HepG2 (cell line): ENCODE measurements at regions not wholly inside any gene's neighbourhood (a gene's known extent, or its start where the extent isn't known, plus 50 kb on each side); places are given as distances from the start of the nearest gene placed in this dataset.

Source experiments
- ATAC-seq: fragments of 200-7000 bp; cut with Tn5 transposase; 3 replicates; pipeline ENCODE4 v1.9.1; 2020; ENCODE audit warnings: mild to moderate bottlenecking, moderate library complexity
- BruUV-seq: library from RNA; stranded (reverse); fragments of 400-500 nt; replicated peaks from 2 replicates; lab custom pipeline; 2021; lab: Mats Ljungman, UMichigan
- CTCF ChIA-PET: fragments of 300-600 bp; formaldehyde crosslinking; extraction: SDS; loops from one replicate; lab custom pipeline; 2021; ENCODE audit warnings: low total read pairs, inconsistent platforms, low intra/inter-chr PET ratio; lab: Yijun Ruan, JAX
- POLR2A ChIA-PET: fragments of 350-600 bp; sonication (Branson Sonifier 250); formaldehyde crosslinking; loops from one replicate; lab custom pipeline; 2020; ENCODE audit warnings: antibody characterized with exemption, inconsistent platforms; lab: Yijun Ruan, JAX
- DNase-seq: peaks from one replicate; pipeline ENCODE4 v3.0.0-alpha.2; 2015; ENCODE audit warnings: low spot score
- FAIRE-seq: peaks from 3 replicates; lab custom pipeline; 2011; peaks lifted over from hg19 to GRCh38; lab: Jason Lieb, UNC
- H2AFZ ChIP-seq: one replicate; pipeline ENCODE4 v1.6.1; 2011; ENCODE audit warnings: low read length, inconsistent platforms
- H3K27ac ChIP-seq: fragments of 300-600 bp; 3 replicates; pipeline ENCODE4 v1.8.0; 2011; ENCODE audit warnings: mixed run types, mild to moderate bottlenecking, mixed read lengths, low read length, inconsistent platforms; ENCODE audit not compliant: insufficient read depth; ENCODE audit errors: extremely low read length
- H3K27me3 ChIP-seq, 2 experiments: fragments of 200-600 bp in 1 of 2; 2 replicates in 1 of 2; 3 replicates in 1 of 2; pipeline versions ENCODE4 v1.6.0 to v1.8.0; 2011; ENCODE audit warnings: low read length in 2 of 2, mild to moderate bottlenecking in 2 of 2, moderate library complexity in 2 of 2, inconsistent platforms in 1 of 2; ENCODE audit not compliant: insufficient read depth in 2 of 2, control insufficient read depth in 1 of 2
- H3K36me3 ChIP-seq, 2 experiments: fragments of 200-600 bp in 1 of 2; replicated peaks in 1 of 2; 2 replicates in 1 of 2; 3 replicates in 1 of 2; pipeline versions ENCODE4 v1.5.1 to v1.8.0; 2011; ENCODE audit warnings: low read length in 2 of 2, inconsistent platforms in 1 of 2; ENCODE audit not compliant: insufficient read depth in 2 of 2, control insufficient read depth in 1 of 2
- H3K4me1 ChIP-seq: 2 replicates; pipeline ENCODE4 v1.5.1; 2012; ENCODE audit warnings: low read length, inconsistent platforms; ENCODE audit not compliant: insufficient read depth
- H3K4me2 ChIP-seq: 2 replicates; pipeline ENCODE4 v1.6.0; 2011; ENCODE audit warnings: low read depth, low read length, inconsistent platforms
- H3K4me3 ChIP-seq, 3 experiments: fragments of 200-600 bp in 1 of 3; sonication (generic), shearing (Covaris generic) in 1 of 3; replicated peaks in 1 of 3; 2 replicates each; pipeline ENCODE4 v1.5.1; 2011 to 2016; ENCODE audit warnings: low read length in 3 of 3, inconsistent platforms in 2 of 3, low read depth in 2 of 3, mild to moderate bottlenecking in 2 of 3, control low read depth in 1 of 3, mixed read lengths in 1 of 3; ENCODE audit not compliant: insufficient read depth in 1 of 3
- H3K79me2 ChIP-seq: one replicate; pipeline ENCODE4 v1.6.1; 2011; ENCODE audit warnings: low read length, inconsistent platforms; ENCODE audit not compliant: insufficient read depth
- H3K9ac ChIP-seq: 2 replicates; pipeline ENCODE4 v1.6.0; 2011; ENCODE audit warnings: mild to moderate bottlenecking, low read depth, low read length, inconsistent platforms; ENCODE audit not compliant: insufficient read depth
- H3K9me3 ChIP-seq: 2 replicates; pipeline ENCODE4 v1.5.1; 2012; ENCODE audit warnings: mild to moderate bottlenecking, low read length
- H4K20me1 ChIP-seq: 2 replicates; pipeline ENCODE4 v1.6.0; 2011; ENCODE audit warnings: inconsistent platforms, mild to moderate bottlenecking, low read length, moderate library complexity; ENCODE audit not compliant: insufficient read depth
- BHLHE40 ChIP-seq: IDR thresholded peaks from 2 replicates; pipeline ENCODE4 v1.6.1; 2011; ENCODE audit warnings: low read length, improper control_type of control experiment
- FOSL2 ChIP-seq: sonication (generic); formaldehyde crosslinking; IDR thresholded peaks from 2 replicates; pipeline ENCODE4 v1.4.0; 2020; ENCODE audit warnings: missing genetic modification reagents
- MTA1 ChIP-seq: sonication (generic); formaldehyde crosslinking; IDR thresholded peaks from 2 replicates; pipeline ENCODE4 v1.4.0; 2020; ENCODE audit warnings: missing genetic modification reagents, mild to moderate bottlenecking, borderline replicate concordance
- RERE ChIP-seq: IDR thresholded peaks from 2 replicates; pipeline ENCODE4 v1.6.1; 2016; ENCODE audit warnings: low read depth, missing genetic modification reagents, missing compliant biosample characterization
- SP2 ChIP-seq: sonication (generic); formaldehyde crosslinking; IDR thresholded peaks from 2 replicates; pipeline ENCODE4 v1.5.1; 2020; ENCODE audit warnings: mild to moderate bottlenecking, missing genetic modification reagents
- TGIF2 ChIP-seq: IDR thresholded peaks from 2 replicates; pipeline ENCODE4 v1.6.1; 2016; ENCODE audit warnings: control low read depth, missing compliant biosample characterization
- THAP11 ChIP-seq: IDR thresholded peaks from 2 replicates; pipeline ENCODE4 v1.6.1; 2016; ENCODE audit warnings: missing biosample characterization, missing genetic modification reagents
- ZNF564 ChIP-seq: sonication (generic); formaldehyde crosslinking; IDR thresholded peaks from 2 replicates; pipeline ENCODE4 v1.8.1; 2023; ENCODE audit warnings: mild to moderate bottlenecking, missing genetic modification reagents
- ZNF574 ChIP-seq: sonication (generic); formaldehyde crosslinking; IDR thresholded peaks from 2 replicates; pipeline ENCODE4 v1.4.0; 2020; ENCODE audit warnings: missing genetic modification reagents
- WGBS: methylation state at CpG from one replicate; pipeline ENCODE4 v1.1.6; 2017; ENCODE audit warnings: low lambda C conversion rate; 5-methylcytosine and 5-hydroxymethylcytosine counted together
- in situ Hi-C: cut with HindIII; loops from 2 replicates; pipeline ENCODE4 v1.10.0; 2017; ENCODE audit warnings: low pct_unique_long_range_greater_than_20kb; ENCODE audit not compliant: extremely low pct_ligation_motif_present
- intact Hi-C: fragments of 100-400 bp; cut with micrococcal nuclease; formaldehyde crosslinking; loops from one replicate; pipeline ENCODE4 v1.10.0; 2022; ENCODE audit not compliant: unreplicated experiment
- TF ChIP-seq, protein P1 (sequence below): sonication (generic); formaldehyde crosslinking; IDR thresholded peaks from 2 replicates; pipeline ENCODE4 v1.5.1; 2020; ENCODE audit warnings: mild to moderate bottlenecking, moderate library complexity, missing genetic modification reagents
- TF ChIP-seq, protein P2 (sequence below): sonication (generic); formaldehyde crosslinking; IDR thresholded peaks from 2 replicates; pipeline ENCODE4 v1.5.1; 2020; ENCODE audit warnings: mild to moderate bottlenecking, missing genetic modification reagents
- TF ChIP-seq, protein P3 (sequence below): IDR thresholded peaks from 2 replicates; pipeline ENCODE4 v1.6.1; 2016

DNA sequence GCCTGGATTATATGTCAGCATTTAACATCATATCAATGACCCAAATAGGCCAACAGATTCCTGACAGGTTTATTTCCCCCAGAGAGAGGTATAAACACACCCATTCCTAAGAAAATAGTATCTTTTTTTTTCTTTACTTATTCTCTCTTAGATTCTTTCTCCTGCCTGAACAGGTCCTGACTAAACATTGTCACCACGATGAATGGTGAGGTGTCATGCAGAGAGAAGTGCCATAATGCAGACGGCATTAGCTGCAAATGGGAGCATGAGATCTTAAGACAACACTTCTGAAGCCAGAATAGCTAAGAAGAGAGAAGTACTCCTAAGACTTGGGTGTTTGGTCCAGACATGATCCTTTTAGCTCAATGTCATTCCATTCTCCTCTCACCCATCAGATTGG is 131.3 kb downstream of the ZNF648 start:
- ChIA-PET POLR2A (no interaction called here), CTCF (no interaction called here)
- Histone ChIP-seq H3K27me3 (no peaks in the 10 kb centered on the region; a peak in 1 of 5 replicates), H2AFZ (no peak overlapping the region), H3K79me2 (no peaks in the 10 kb centered on the region), H4K20me1 (no peaks in the 10 kb centered on the region), H3K27ac (no peak overlapping the region), H3K4me1 (no peaks in the 10 kb centered on the region), H3K36me3 (no peaks in the 10 kb centered on the region), H3K9me3 (no peaks in the 10 kb centered on the region), H3K4me2 (no peak overlapping the region), H3K4me3 (no peak overlapping the region), H3K9ac (no peak overlapping the region)
- no peak for DNase-seq
- 2% methylated on average over 2 of the region's 2 CpGs for whole genome bisulfite sequencing
- no peak for ATAC-seq
- no peak for FAIRE-seq
- intact Hi-C loops = no loop called here
- in situ Hi-C loops = loop anchor here (10.0 kb wide), 1 partner anchor 445 kb away; the partner anchor contains the start of gene CACNA1E
- no TSS peak for BruUV-seq
- TF ChIP-seq MTA1 (CRISPR knock-in tag) (no peak), FOSL2 (no peak), ZNF574 (CRISPR knock-in tag) (no peak), THAP11 (no peak), SP2 (CRISPR knock-in tag) (no peak), TGIF2 (CRISPR knock-in tag) (no peak), RERE (no peak), BHLHE40 (no peak), ZNF564 (no peak)
- TF ChIP-seq, protein P1, sequence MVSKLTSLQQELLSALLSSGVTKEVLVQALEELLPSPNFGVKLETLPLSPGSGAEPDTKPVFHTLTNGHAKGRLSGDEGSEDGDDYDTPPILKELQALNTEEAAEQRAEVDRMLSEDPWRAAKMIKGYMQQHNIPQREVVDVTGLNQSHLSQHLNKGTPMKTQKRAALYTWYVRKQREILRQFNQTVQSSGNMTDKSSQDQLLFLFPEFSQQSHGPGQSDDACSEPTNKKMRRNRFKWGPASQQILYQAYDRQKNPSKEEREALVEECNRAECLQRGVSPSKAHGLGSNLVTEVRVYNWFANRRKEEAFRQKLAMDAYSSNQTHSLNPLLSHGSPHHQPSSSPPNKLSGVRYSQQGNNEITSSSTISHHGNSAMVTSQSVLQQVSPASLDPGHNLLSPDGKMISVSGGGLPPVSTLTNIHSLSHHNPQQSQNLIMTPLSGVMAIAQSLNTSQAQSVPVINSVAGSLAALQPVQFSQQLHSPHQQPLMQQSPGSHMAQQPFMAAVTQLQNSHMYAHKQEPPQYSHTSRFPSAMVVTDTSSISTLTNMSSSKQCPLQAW (CRISPR knock-in tag) = no peak
- TF ChIP-seq, protein P2, sequence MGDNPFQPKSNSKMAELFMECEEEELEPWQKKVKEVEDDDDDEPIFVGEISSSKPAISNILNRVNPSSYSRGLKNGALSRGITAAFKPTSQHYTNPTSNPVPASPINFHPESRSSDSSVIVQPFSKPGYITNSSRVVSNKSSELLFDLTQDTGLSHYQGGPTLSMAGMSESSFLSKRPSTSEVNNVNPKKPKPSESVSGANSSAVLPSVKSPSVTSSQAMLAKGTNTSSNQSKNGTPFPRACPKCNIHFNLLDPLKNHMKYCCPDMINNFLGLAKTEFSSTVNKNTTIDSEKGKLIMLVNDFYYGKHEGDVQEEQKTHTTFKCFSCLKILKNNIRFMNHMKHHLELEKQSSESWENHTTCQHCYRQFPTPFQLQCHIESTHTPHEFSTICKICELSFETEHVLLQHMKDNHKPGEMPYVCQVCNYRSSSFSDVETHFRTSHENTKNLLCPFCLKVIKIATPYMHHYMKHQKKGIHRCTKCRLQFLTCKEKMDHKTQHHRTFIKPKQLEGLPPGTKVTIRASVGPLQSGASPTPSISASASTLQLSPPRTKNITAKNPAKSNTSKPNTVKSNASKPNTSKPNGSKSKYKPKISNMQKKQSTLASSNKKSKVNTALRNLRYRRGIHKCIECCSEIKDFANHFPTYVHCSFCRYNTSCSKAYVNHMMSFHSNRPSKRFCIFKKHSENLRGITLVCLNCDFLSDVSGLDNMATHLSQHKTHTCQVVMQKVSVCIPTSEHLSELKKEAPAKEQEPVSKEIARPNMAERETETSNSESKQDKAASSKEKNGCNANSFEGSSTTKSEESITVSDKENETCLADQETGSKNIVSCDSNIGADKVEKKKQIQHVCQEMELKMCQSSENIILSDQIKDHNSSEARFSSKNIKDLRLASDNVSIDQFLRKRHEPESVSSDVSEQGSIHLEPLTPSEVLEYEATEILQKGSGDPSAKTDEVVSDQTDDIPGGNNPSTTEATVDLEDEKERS = no peak
- TF ChIP-seq, protein P3, sequence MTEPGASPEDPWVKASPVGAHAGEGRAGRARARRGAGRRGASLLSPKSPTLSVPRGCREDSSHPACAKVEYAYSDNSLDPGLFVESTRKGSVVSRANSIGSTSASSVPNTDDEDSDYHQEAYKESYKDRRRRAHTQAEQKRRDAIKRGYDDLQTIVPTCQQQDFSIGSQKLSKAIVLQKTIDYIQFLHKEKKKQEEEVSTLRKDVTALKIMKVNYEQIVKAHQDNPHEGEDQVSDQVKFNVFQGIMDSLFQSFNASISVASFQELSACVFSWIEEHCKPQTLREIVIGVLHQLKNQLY (CRISPR knock-in tag) = no peak
